ENCODE measurements at regions not wholly inside any gene's neighbourhood (a gene's known extent, or its start where the extent isn't known, plus 50 kb on each side); places are given as distances from the start of the nearest gene placed in this dataset.

- no peak for TF ChIP-seq CTCF (IDR thresholded peaks at IDR 0.05)
- TF ChIP-seq ZFX (IDR thresholded peaks at IDR 0.05; ENCODE audit: borderline replicate concordance): no peak
Measured at GRCh38 chr9:6152788-6153187, 62.8 kb upstream of the IL33 start.

All from 22Rv1 (cell line).